IMR-90 (cell line): ENCODE measurements at regions not wholly inside any gene's neighbourhood (a gene's known extent, or its start where the extent isn't known, plus 50 kb on each side); places are given as distances from the start of the nearest gene placed in this dataset.

Experiments used
- ATAC-seq: fragments of 200-7000 bp; cut with Tn5 transposase; 2 replicates; pipeline ENCODE4 v1.9.1; 2020; ENCODE audit warnings: low read depth, mild to moderate bottlenecking, moderate library complexity
- BruUV-seq: library from RNA; stranded (reverse); fragments of 400-500 nt; replicated peaks from 2 replicates; lab custom pipeline; 2021; lab: Mats Ljungman, UMichigan
- CTCF ChIA-PET: fragments of 300-600 bp; formaldehyde crosslinking; extraction: SDS; loops from one replicate; lab custom pipeline; 2021; ENCODE audit warnings: antibody characterized with exemption; lab: Yijun Ruan, JAX
- POLR2A ChIA-PET: fragments of 300-600 bp; sonication (Branson Sonifier 250); formaldehyde crosslinking; loops from one replicate; lab custom pipeline; 2022; ENCODE audit warnings: antibody characterized with exemption; ENCODE audit not compliant: unreplicated experiment; lab: Charles Lee
- DNase-seq: peaks from one replicate; pipeline ENCODE4 v3.0.0; 2013
- H2AFZ ChIP-seq: replicated peaks from 2 replicates; pipeline ENCODE3; 2013; ENCODE audit warnings: low read length, mild to moderate bottlenecking; ENCODE audit not compliant: poor library complexity
- H2AK5ac ChIP-seq: 2 replicates; pipeline ENCODE4 v1.6.1; 2013; ENCODE audit warnings: low read depth, low read length, inconsistent platforms
- H2AK9ac ChIP-seq: replicated peaks from 2 replicates; pipeline ENCODE3; 2013; ENCODE audit warnings: mild to moderate bottlenecking, low read depth, low read length, moderate library complexity; ENCODE audit not compliant: poor library complexity
- H2BK120ac ChIP-seq: 2 replicates; pipeline ENCODE4 v1.6.1; 2013; ENCODE audit warnings: low read depth, low read length, inconsistent platforms
- H2BK15ac ChIP-seq: 3 replicates; pipeline ENCODE4 v1.6.1; 2013; ENCODE audit warnings: low read depth, low read length, inconsistent platforms
- H2BK20ac ChIP-seq: 2 replicates; pipeline ENCODE4 v1.6.1; 2013; ENCODE audit warnings: low read depth, mild to moderate bottlenecking, inconsistent platforms, low read length, moderate library complexity
- H2BK5ac ChIP-seq: 2 replicates; pipeline ENCODE4 v1.6.1; 2013; ENCODE audit warnings: mild to moderate bottlenecking, low read depth, low read length, inconsistent platforms; ENCODE audit not compliant: poor library complexity, severe bottlenecking
- H3K14ac ChIP-seq: replicated peaks from 2 replicates; pipeline ENCODE4 v1.6.1; 2013; ENCODE audit warnings: low read depth, low read length, inconsistent platforms
- H3K18ac ChIP-seq: 2 replicates; pipeline ENCODE4 v1.6.1; 2013; ENCODE audit warnings: low read depth, low read length, control low read depth
- H3K23ac ChIP-seq: 2 replicates; pipeline ENCODE4 v1.6.1; 2013; ENCODE audit warnings: low read depth, low read length, inconsistent platforms
- H3K27ac ChIP-seq: 2 replicates; pipeline ENCODE4 v1.5.1; 2013; ENCODE audit warnings: mild to moderate bottlenecking, control low read depth, low read length; ENCODE audit not compliant: insufficient read depth
- H3K27me3 ChIP-seq: 2 replicates; pipeline ENCODE4 v1.6.1; 2013; ENCODE audit warnings: low read length; ENCODE audit not compliant: control insufficient read depth, insufficient read depth
- H3K36me3 ChIP-seq: 2 replicates; pipeline ENCODE4 v1.6.1; 2013; ENCODE audit warnings: low read length, mixed read lengths; ENCODE audit not compliant: control insufficient read depth, insufficient read depth
- H3K4ac ChIP-seq: 2 replicates; pipeline ENCODE4 v1.6.1; 2013; ENCODE audit warnings: low read depth, low read length, inconsistent platforms
- H3K4me1 ChIP-seq: 2 replicates; pipeline ENCODE4 v1.6.1; 2013; ENCODE audit warnings: low read length, mixed read lengths; ENCODE audit not compliant: control insufficient read depth, insufficient read depth
- H3K4me2 ChIP-seq: 2 replicates; pipeline ENCODE4 v1.6.1; 2013; ENCODE audit warnings: low read depth, mild to moderate bottlenecking, control low read depth, low read length, moderate library complexity
- H3K4me3 ChIP-seq: 2 replicates; pipeline ENCODE4 v1.5.1; 2013; ENCODE audit warnings: low read depth, mild to moderate bottlenecking, control low read depth, low read length, moderate library complexity; ENCODE audit not compliant: insufficient read depth
- H3K56ac ChIP-seq: 2 replicates; pipeline ENCODE4 v1.6.1; 2013; ENCODE audit warnings: low read length, inconsistent platforms; ENCODE audit not compliant: insufficient read depth; ENCODE audit errors: extremely low read depth
- H3K79me1 ChIP-seq, 2 experiments: 2 replicates each; pipeline ENCODE4 v1.6.1; 2013; ENCODE audit warnings: low read length in 2 of 2, inconsistent platforms in 1 of 2, low read depth in 1 of 2
- H3K9ac ChIP-seq: 2 replicates; pipeline ENCODE4 v1.6.1; 2013; ENCODE audit warnings: low read depth, low read length, control low read depth
- H3K9me1 ChIP-seq: 2 replicates; pipeline ENCODE4 v1.6.1; 2013; ENCODE audit warnings: low read length, inconsistent platforms; ENCODE audit not compliant: insufficient read depth
- H3K9me3 ChIP-seq: 2 replicates; pipeline ENCODE4 v1.6.1; 2013; ENCODE audit warnings: low read length; ENCODE audit not compliant: control insufficient read depth, insufficient read depth
- H4K20me1 ChIP-seq: 2 replicates; pipeline ENCODE4 v1.6.1; 2013; ENCODE audit warnings: low read length, inconsistent platforms; ENCODE audit not compliant: insufficient read depth
- H4K5ac ChIP-seq: 2 replicates; pipeline ENCODE4 v1.6.1; 2013; ENCODE audit warnings: mild to moderate bottlenecking, low read depth, low read length, control low read depth
- H4K8ac ChIP-seq, 2 experiments: 2 replicates each; pipeline ENCODE4 v1.6.1; 2013; ENCODE audit warnings: low read depth in 2 of 2, low read length in 2 of 2, control low read depth in 1 of 2, inconsistent platforms in 1 of 2
- H4K91ac ChIP-seq: 2 replicates; pipeline ENCODE4 v1.6.1; 2013; ENCODE audit warnings: low read depth, low read length, inconsistent platforms; ENCODE audit not compliant: insufficient read depth
- BHLHE40 ChIP-seq: fragments of 150-350 bp; IDR thresholded peaks from 2 replicates; pipeline ENCODE4 v1.6.1; 2016; ENCODE audit warnings: mild to moderate bottlenecking, low read depth, low read length
- CEBPB ChIP-seq: IDR thresholded peaks from 2 replicates; pipeline ENCODE4 v1.6.1; 2012; ENCODE audit warnings: low read depth, low read length, improper control_type of control experiment
- CHD1 ChIP-seq: IDR thresholded peaks from 2 replicates; pipeline ENCODE4 v1.6.1; 2012; ENCODE audit warnings: low read depth, low read length, improper control_type of control experiment
- FOS ChIP-seq: fragments of 150-350 bp; IDR thresholded peaks from 2 replicates; pipeline ENCODE4 v1.6.1; 2016; ENCODE audit warnings: low read depth, low read length
- MAFK ChIP-seq: IDR thresholded peaks from 2 replicates; pipeline ENCODE4 v1.6.1; 2012; ENCODE audit warnings: low read depth, low read length, improper control_type of control experiment
- MAZ ChIP-seq: IDR thresholded peaks from 2 replicates; pipeline ENCODE4 v1.6.1; 2012; ENCODE audit warnings: low read depth, mild to moderate bottlenecking, low read length, improper control_type of control experiment, moderate library complexity, borderline replicate concordance
- MXI1 ChIP-seq: IDR thresholded peaks from 2 replicates; pipeline ENCODE4 v1.6.1; 2012; ENCODE audit warnings: low read depth, mild to moderate bottlenecking, low read length, moderate library complexity, borderline replicate concordance
- NFE2L2 ChIP-seq: fragments of 150-350 bp; IDR thresholded peaks from 2 replicates; pipeline ENCODE4 v1.6.1; 2016; ENCODE audit warnings: low read depth, mild to moderate bottlenecking, low read length
- POLR2A ChIP-seq: IDR thresholded peaks from 2 replicates; pipeline ENCODE4 v1.6.1; 2012; ENCODE audit warnings: mild to moderate bottlenecking, low read depth, low read length
- RAD21 ChIP-seq: IDR thresholded peaks from 2 replicates; pipeline ENCODE4 v1.6.1; 2012; ENCODE audit warnings: low read length, improper control_type of control experiment
- RCOR1 ChIP-seq: IDR thresholded peaks from 2 replicates; pipeline ENCODE4 v1.6.1; 2012; ENCODE audit warnings: mild to moderate bottlenecking, low read length, improper control_type of control experiment; ENCODE audit not compliant: insufficient replicate concordance
- RFX5 ChIP-seq: IDR thresholded peaks from 2 replicates; pipeline ENCODE4 v1.8.0; 2012; ENCODE audit warnings: low read depth, mild to moderate bottlenecking, low read length, moderate library complexity
- SMC3 ChIP-seq: fragments of 150-350 bp; IDR thresholded peaks from 2 replicates; pipeline ENCODE4 v1.6.1; 2016; ENCODE audit warnings: low read depth, mild to moderate bottlenecking, antibody characterized with exemption, low read length, moderate library complexity
- WGBS, 2 experiments: methylation state at CpG; one replicate each; pipeline versions ENCODE4 v1.1.5 to v1.1.7; 2013; ENCODE audit warnings: missing lambda C conversion rate in 2 of 2; ENCODE audit not compliant: insufficient read length in 1 of 2; ENCODE audit errors: extremely low coverage in 2 of 2; 5-methylcytosine and 5-hydroxymethylcytosine counted together
- dilution Hi-C: fragments of 300-500 bp; cut with HindIII; formaldehyde crosslinking; loops from one replicate; pipeline ENCODE4 v1.14.3; 2018; ENCODE audit warnings: low sequenced_read_pairs; ENCODE audit not compliant: unreplicated experiment
- in situ Hi-C: fragments of 300-500 bp; cut with MboI; formaldehyde crosslinking; loops from 3 replicates; pipeline ENCODE4 v1.14.3; 2019; ENCODE audit warnings: low sequenced_read_pairs, inconsistent platforms, mixed read lengths
- intact Hi-C: fragments of 100-400 bp; cut with micrococcal nuclease; formaldehyde crosslinking; loops from 2 replicates; pipeline ENCODE4 v1.10.0; 2022
- TF ChIP-seq, protein P1 (sequence below): fragments of 150-350 bp; IDR thresholded peaks from 2 replicates; pipeline ENCODE4 v1.6.1; 2017; ENCODE audit warnings: mild to moderate bottlenecking, antibody characterized with exemption, low read length, low read depth
- TF ChIP-seq, protein P2 (sequence below): fragments of 150-350 bp; IDR thresholded peaks from 2 replicates; pipeline ENCODE4 v1.6.1; 2016; ENCODE audit warnings: low read depth, mild to moderate bottlenecking, low read length, moderate library complexity, borderline replicate concordance

DNA sequence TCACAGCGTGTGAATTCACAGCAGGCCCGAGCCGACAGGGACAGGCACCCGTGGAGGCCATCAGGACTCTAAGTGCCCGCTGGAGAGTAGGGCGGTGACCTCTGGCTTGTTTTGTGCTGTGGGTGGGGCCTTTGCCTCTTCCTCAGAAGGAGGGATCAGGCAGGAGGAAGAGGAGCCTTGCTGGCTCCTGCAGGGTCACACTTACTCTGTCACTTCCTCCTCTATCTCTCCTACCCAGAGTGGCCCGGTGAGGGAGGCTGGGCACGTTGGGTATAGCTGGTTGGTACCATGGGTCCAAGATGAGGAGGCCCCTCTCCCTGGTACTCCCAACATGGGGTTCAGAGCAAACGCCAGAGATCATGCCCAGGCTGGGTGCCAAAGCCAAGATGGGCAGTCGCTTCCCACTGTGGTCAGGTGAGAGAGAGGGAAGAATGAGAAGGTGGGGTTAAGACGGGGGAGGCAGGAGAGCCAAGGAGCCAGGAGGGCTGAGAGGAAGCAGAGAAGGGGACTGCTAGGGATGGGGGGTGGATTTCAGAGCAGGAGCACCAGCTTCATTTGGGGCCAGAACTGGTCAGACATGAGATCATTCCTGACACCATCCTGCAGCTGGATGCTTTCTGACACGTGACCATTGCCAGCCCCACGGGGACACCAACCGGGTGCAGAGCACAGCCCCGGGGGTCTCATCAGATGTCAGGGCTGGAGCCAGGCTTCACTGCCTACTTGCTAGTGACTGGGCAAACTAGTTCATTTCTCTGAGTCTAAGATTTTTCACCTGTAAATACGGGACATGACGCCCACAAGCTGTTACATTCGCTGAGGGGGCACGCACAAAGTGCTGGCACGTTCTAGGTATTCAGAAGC lies 54.8 kb upstream of the CACUL1 start:
- Histone ChIP-seq H3K4ac (no peak overlapping the region), H4K20me1 (no peaks in the 10 kb centered on the region), H2BK15ac (no peak overlapping the region), H3K18ac (no peak overlapping the region), H3K9ac (no peak overlapping the region), H3K9me3 (no peaks in the 10 kb centered on the region), H2BK5ac (no peak overlapping the region), H3K4me3 (no peak overlapping the region), H2AFZ (no peak overlapping the region), H2AK5ac (no peak overlapping the region), H3K79me1 (no peaks in the 10 kb centered on the region), H3K56ac (no peak overlapping the region), H3K23ac (no peak overlapping the region), H3K9me1 (no peaks in the 10 kb centered on the region), H2BK120ac (no peak overlapping the region), H4K5ac (no peak overlapping the region), H2AK9ac (no peak overlapping the region), H3K14ac (no peak overlapping the region), H3K27ac (no peak overlapping the region), H4K8ac (no peak overlapping the region), H4K91ac (no peak overlapping the region), H3K36me3 (no peaks in the 10 kb centered on the region), H3K27me3 (peaks cover 15% of the 10 kb centered on the region; the same call in 1 of the 2 replicates), H3K4me1 (no peaks in the 10 kb centered on the region), H2BK20ac (no peak overlapping the region), H3K4me2 (no peak overlapping the region)
- dilution Hi-C loops (no loop called here), in situ Hi-C loops (no loop called here), intact Hi-C loops (no loop called here)
- POLR2A ChIA-PET, result no interaction called here
- WGBS, 2 experiments, result 73% methylated on average over 7 of the region's 20 CpGs; no CpG with 5 or more reads in 1 of the 2 experiments
- no peak for DNase-seq
- ATAC-seq, result no peak
- CTCF ChIA-PET, result no interaction called here
- no TSS peak for BruUV-seq
- TF ChIP-seq SMC3 (no peak), NFE2L2 (no peak), CHD1 (no peak), MXI1 (no peak), FOS (no peak), MAFK (no peak), RCOR1 (no peak), CEBPB (no peak), MAZ (no peak), POLR2A (no peak), RFX5 (no peak), BHLHE40 (no peak), RAD21 (no peak)
- TF ChIP-seq, protein P1, sequence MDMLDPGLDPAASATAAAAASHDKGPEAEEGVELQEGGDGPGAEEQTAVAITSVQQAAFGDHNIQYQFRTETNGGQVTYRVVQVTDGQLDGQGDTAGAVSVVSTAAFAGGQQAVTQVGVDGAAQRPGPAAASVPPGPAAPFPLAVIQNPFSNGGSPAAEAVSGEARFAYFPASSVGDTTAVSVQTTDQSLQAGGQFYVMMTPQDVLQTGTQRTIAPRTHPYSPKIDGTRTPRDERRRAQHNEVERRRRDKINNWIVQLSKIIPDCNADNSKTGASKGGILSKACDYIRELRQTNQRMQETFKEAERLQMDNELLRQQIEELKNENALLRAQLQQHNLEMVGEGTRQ, result no peak
- TF ChIP-seq, protein P2, sequence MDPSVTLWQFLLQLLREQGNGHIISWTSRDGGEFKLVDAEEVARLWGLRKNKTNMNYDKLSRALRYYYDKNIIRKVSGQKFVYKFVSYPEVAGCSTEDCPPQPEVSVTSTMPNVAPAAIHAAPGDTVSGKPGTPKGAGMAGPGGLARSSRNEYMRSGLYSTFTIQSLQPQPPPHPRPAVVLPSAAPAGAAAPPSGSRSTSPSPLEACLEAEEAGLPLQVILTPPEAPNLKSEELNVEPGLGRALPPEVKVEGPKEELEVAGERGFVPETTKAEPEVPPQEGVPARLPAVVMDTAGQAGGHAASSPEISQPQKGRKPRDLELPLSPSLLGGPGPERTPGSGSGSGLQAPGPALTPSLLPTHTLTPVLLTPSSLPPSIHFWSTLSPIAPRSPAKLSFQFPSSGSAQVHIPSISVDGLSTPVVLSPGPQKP, result no peak
